WTC11 (cell line): ENCODE measurements at regions not wholly inside any gene's neighbourhood (a gene's known extent, or its start where the extent isn't known, plus 50 kb on each side); places are given as distances from the start of the nearest gene placed in this dataset.
A peak's percentile ranks its signal among the peaks of the same experiment; 100 is the strongest.

Experiments
- ATAC-seq: fragments of 200-7000 bp; cut with Tn5 transposase; 2 replicates; pipeline ENCODE4 v1.10.0; 2021; ENCODE audit warnings: mild to moderate bottlenecking, moderate library complexity
- CTCF ChIA-PET: fragments of 300-600 bp; sonication (Branson Sonifier 250); formaldehyde crosslinking; loops from one replicate; lab custom pipeline; 2021; ENCODE audit warnings: antibody characterized with exemption; lab: Charles Lee
- POLR2A ChIA-PET: fragments of 350-600 bp; sonication (Branson Sonifier 250); formaldehyde crosslinking; loops from one replicate; lab custom pipeline; 2021; ENCODE audit warnings: antibody characterized with exemption; lab: Charles Lee
- DNase-seq: peaks from one replicate; pipeline ENCODE4 v3.0.0; 2021; ENCODE audit warnings: low spot score
- H3K27ac Mint-ChIP-seq: 2 replicates; pipeline ENCODE4 v1.8.0; 2021; ENCODE audit warnings: mixed read lengths
- H3K27me3 Mint-ChIP-seq: 2 replicates; pipeline ENCODE4 v1.8.0; 2021; ENCODE audit warnings: low read depth, mild to moderate bottlenecking, moderate library complexity, mixed read lengths
- H3K36me3 Mint-ChIP-seq: 2 replicates; pipeline ENCODE4 v1.8.0; 2021; ENCODE audit warnings: mixed read lengths
- H3K4me1 Mint-ChIP-seq: 2 replicates; pipeline ENCODE4 v1.8.0; 2022; ENCODE audit warnings: mixed read lengths
- H3K4me3 Mint-ChIP-seq: 2 replicates; pipeline ENCODE4 v1.8.0; 2021; ENCODE audit warnings: mild to moderate bottlenecking, moderate library complexity, mixed read lengths
- H3K9me3 Mint-ChIP-seq: 2 replicates; pipeline ENCODE4 v1.8.0; 2021; ENCODE audit warnings: mixed read lengths
- CBFB ChIP-seq: sonication (generic); formaldehyde crosslinking; IDR thresholded peaks from 2 replicates; pipeline ENCODE4 v1.8.1; 2022; ENCODE audit warnings: mild to moderate bottlenecking, low read depth, missing genetic modification reagents
- E2F1 ChIP-seq: sonication (generic); formaldehyde crosslinking; IDR thresholded peaks from 2 replicates; pipeline ENCODE4 v1.8.0; 2022; ENCODE audit warnings: mild to moderate bottlenecking, missing genetic modification reagents
- EMX1 ChIP-seq: fragments of 250-450 bp; sonication (Bioruptor Pico); IDR thresholded peaks from 2 replicates; pipeline ENCODE4 v1.8.0; 2021; ENCODE audit warnings: mild to moderate bottlenecking
- FOXJ3 ChIP-seq: sonication (generic); formaldehyde crosslinking; IDR thresholded peaks from 2 replicates; pipeline ENCODE4 v1.9.0; 2021; ENCODE audit warnings: missing genetic modification reagents, mild to moderate bottlenecking, borderline replicate concordance
- GABPB1 ChIP-seq: sonication (generic); formaldehyde crosslinking; IDR thresholded peaks from 2 replicates; pipeline ENCODE4 v1.8.1; 2023; ENCODE audit warnings: mild to moderate bottlenecking, missing genetic modification reagents
- GTF2I ChIP-seq: fragments of 250-450 bp; sonication (Bioruptor Pico); conservative IDR thresholded peaks from 2 replicates; pipeline ENCODE4 v1.4.0; 2021; ENCODE audit warnings: mild to moderate bottlenecking
- JUN ChIP-seq: sonication (generic); formaldehyde crosslinking; IDR thresholded peaks from 2 replicates; pipeline ENCODE4 v1.8.0; 2023; ENCODE audit warnings: mild to moderate bottlenecking, missing genetic modification reagents
- MXD4 ChIP-seq: fragments of 250-450 bp; sonication (Bioruptor Pico); IDR thresholded peaks from 2 replicates; pipeline ENCODE4 v1.8.0; 2021; ENCODE audit warnings: mild to moderate bottlenecking, moderate library complexity, borderline replicate concordance
- PRRX2 ChIP-seq: fragments of 250-450 bp; sonication (Bioruptor Pico); IDR thresholded peaks from 2 replicates; pipeline ENCODE4 v1.8.0; 2021; ENCODE audit warnings: mild to moderate bottlenecking
- SMAD4 ChIP-seq: sonication (generic); formaldehyde crosslinking; IDR thresholded peaks from 2 replicates; pipeline ENCODE4 v1.8.0; 2022; ENCODE audit warnings: mild to moderate bottlenecking, missing genetic modification reagents
- SOX15 ChIP-seq: fragments of 250-450 bp; sonication (Bioruptor Pico); IDR thresholded peaks from 2 replicates; pipeline ENCODE4 v1.9.0; 2021; ENCODE audit warnings: mild to moderate bottlenecking
- TCF7 ChIP-seq: sonication (generic); formaldehyde crosslinking; IDR thresholded peaks from 2 replicates; pipeline ENCODE4 v1.8.0; 2022; ENCODE audit warnings: mild to moderate bottlenecking, low read depth, missing genetic modification reagents, moderate library complexity
- TEAD1 ChIP-seq: sonication (generic); formaldehyde crosslinking; IDR thresholded peaks from 2 replicates; pipeline ENCODE4 v1.8.0; 2022; ENCODE audit warnings: mild to moderate bottlenecking, missing genetic modification reagents
- TEAD4 ChIP-seq: sonication (generic); formaldehyde crosslinking; IDR thresholded peaks from 2 replicates; pipeline ENCODE4 v1.8.0; 2022; ENCODE audit warnings: mild to moderate bottlenecking, missing genetic modification reagents
- ZMAT4 ChIP-seq: fragments of 250-450 bp; sonication (Bioruptor Pico); IDR thresholded peaks from 2 replicates; pipeline ENCODE4 v1.9.0; 2021; ENCODE audit warnings: mild to moderate bottlenecking
- ZNF219 ChIP-seq: sonication (generic); formaldehyde crosslinking; IDR thresholded peaks from 2 replicates; pipeline ENCODE4 v1.8.0; 2023; ENCODE audit warnings: missing genetic modification reagents, mild to moderate bottlenecking, borderline replicate concordance
- ZNF232 ChIP-seq: sonication (generic); formaldehyde crosslinking; IDR thresholded peaks from 2 replicates; pipeline ENCODE4 v1.8.0; 2022; ENCODE audit warnings: mild to moderate bottlenecking, missing genetic modification reagents
- ZNF281 ChIP-seq: sonication (generic); formaldehyde crosslinking; IDR thresholded peaks from 2 replicates; pipeline ENCODE4 v1.8.0; 2023; ENCODE audit warnings: mild to moderate bottlenecking, missing genetic modification reagents
- TF ChIP-seq, protein P1 (sequence below): sonication (generic); formaldehyde crosslinking; IDR thresholded peaks from 2 replicates; pipeline ENCODE4 v1.8.1; 2023; ENCODE audit warnings: mild to moderate bottlenecking, moderate library complexity, missing genetic modification reagents
- TF ChIP-seq, protein P2 (sequence below): sonication (generic); formaldehyde crosslinking; IDR thresholded peaks from 2 replicates; pipeline ENCODE4 v1.8.0; 2023; ENCODE audit warnings: missing genetic modification reagents
- TF ChIP-seq, protein P3 (sequence below): sonication (generic); formaldehyde crosslinking; IDR thresholded peaks from 2 replicates; pipeline ENCODE4 v1.8.0; 2022; ENCODE audit warnings: mild to moderate bottlenecking, missing genetic modification reagents
- TF ChIP-seq, protein P4 (sequence below): sonication (generic); formaldehyde crosslinking; IDR thresholded peaks from 2 replicates; pipeline ENCODE4 v1.8.0; 2022; ENCODE audit warnings: mild to moderate bottlenecking, missing genetic modification reagents

DNA sequence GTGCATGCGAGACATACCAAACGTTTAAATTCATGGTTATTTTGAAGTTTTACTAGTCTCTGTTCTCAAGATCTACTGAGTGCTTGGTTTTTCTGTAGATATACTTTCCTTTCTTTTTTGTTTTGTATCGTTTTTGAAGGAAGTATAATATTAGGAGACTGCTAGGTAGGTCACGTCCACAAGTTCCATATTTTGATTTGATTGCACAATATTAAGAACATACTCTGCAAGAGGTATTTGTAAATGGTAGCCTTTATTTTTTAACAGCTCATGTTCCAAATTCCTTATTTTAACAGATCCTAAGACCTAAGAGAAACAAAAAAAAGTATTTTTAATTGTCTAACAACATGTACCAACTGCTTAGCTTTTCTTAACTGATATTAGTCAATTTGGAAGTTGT is 156.7 kb downstream of the SERPINI1 start (continued):
- TF ChIP-seq, protein P1, sequence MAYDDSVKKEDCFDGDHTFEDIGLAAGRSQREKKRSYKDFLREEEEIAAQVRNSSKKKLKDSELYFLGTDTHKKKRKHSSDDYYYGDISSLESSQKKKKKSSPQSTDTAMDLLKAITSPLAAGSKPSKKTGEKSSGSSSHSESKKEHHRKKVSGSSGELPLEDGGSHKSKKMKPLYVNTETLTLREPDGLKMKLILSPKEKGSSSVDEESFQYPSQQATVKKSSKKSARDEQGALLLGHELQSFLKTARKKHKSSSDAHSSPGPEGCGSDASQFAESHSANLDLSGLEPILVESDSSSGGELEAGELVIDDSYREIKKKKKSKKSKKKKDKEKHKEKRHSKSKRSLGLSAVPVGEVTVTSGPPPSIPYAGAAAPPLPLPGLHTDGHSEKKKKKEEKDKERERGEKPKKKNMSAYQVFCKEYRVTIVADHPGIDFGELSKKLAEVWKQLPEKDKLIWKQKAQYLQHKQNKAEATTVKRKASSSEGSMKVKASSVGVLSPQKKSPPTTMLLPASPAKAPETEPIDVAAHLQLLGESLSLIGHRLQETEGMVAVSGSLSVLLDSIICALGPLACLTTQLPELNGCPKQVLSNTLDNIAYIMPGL (CRISPR knock-in tag): no peak
- no peak for TF ChIP-seq SOX15 (CRISPR knock-in tag)
- TF ChIP-seq, protein P2, sequence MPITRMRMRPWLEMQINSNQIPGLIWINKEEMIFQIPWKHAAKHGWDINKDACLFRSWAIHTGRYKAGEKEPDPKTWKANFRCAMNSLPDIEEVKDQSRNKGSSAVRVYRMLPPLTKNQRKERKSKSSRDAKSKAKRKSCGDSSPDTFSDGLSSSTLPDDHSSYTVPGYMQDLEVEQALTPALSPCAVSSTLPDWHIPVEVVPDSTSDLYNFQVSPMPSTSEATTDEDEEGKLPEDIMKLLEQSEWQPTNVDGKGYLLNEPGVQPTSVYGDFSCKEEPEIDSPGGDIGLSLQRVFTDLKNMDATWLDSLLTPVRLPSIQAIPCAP (CRISPR knock-in tag): no peak
- no peak for TF ChIP-seq E2F1 (CRISPR knock-in tag)
- TF ChIP-seq, all 79 proteins: peak for 0

DNA sequence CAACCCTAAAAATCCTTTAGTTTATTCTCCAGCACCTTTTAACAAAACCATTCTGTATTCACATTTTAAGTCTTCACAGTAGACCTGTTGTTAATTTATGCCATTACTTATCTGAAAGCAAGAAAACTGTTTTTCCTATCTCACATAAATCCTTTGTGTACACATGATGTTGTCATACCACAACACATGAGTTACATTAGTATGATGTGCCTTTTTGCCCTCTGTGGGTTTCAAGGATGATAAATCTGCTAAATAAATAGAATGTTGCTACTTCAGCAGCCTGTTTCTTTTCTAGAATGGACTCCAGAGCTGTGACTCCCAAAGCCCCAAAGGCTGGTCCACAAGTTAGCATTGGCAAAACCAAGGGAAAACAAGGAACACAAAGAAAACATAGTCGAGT is 151.6 kb downstream of the SERPINI1 start:
- H3K27ac Mint-ChIP-seq: no peak overlapping the region

GRCh38 chr3:167886690-167887089 is 151.2 kb downstream of the SERPINI1 start:
- H3K36me3 Mint-ChIP-seq: no peaks in the 10 kb centered on the region
- no peaks in the 10 kb centered on the region for H3K9me3 Mint-ChIP-seq
- DNase-seq (no peak), ATAC-seq (no peak)
- ChIA-PET CTCF (no interaction called here), POLR2A (no interaction called here)
- no peak overlapping the region for H3K27ac Mint-ChIP-seq
- H3K4me1 Mint-ChIP-seq: no peaks in the 10 kb centered on the region
- no peaks in the 10 kb centered on the region for H3K27me3 Mint-ChIP-seq
- peak; percentile 81 for TF ChIP-seq GABPB1 (CRISPR knock-in tag)
- no peak for TF ChIP-seq ZNF232 (CRISPR knock-in tag)
- no peak overlapping the region for H3K4me3 Mint-ChIP-seq

More for the DNA sequence above, 151.6 kb downstream of the SERPINI1 start:
- POLR2A ChIA-PET: no interaction called here
- Mint-ChIP-seq H3K27me3 (no peaks in the 10 kb centered on the region), H3K36me3 (no peaks in the 10 kb centered on the region), H3K9me3 (no peaks in the 10 kb centered on the region)
- CTCF ChIA-PET: no interaction called here
- ATAC-seq (no peak), DNase-seq (no peak)
- TF ChIP-seq ZMAT4: no peak
- no peak for TF ChIP-seq TEAD1
- no peak for TF ChIP-seq SOX15 (CRISPR knock-in tag)
- no peak for TF ChIP-seq CBFB
- TF ChIP-seq E2F1 (CRISPR knock-in tag): no peak
- TF ChIP-seq MXD4 (CRISPR knock-in tag): no peak
- no peak for TF ChIP-seq GTF2I
- no peak for TF ChIP-seq FOXJ3 (CRISPR knock-in tag)
- TF ChIP-seq EMX1 (CRISPR knock-in tag): no peak
- no peak for TF ChIP-seq SMAD4 (CRISPR knock-in tag)
- TF ChIP-seq, protein P3, sequence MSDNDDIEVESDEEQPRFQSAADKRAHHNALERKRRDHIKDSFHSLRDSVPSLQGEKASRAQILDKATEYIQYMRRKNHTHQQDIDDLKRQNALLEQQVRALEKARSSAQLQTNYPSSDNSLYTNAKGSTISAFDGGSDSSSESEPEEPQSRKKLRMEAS (CRISPR knock-in tag): no peak
- TF ChIP-seq, all 79 proteins: peak for 0
- Mint-ChIP-seq H3K4me3 (no peak overlapping the region), H3K4me1 (no peaks in the 10 kb centered on the region)

DNA sequence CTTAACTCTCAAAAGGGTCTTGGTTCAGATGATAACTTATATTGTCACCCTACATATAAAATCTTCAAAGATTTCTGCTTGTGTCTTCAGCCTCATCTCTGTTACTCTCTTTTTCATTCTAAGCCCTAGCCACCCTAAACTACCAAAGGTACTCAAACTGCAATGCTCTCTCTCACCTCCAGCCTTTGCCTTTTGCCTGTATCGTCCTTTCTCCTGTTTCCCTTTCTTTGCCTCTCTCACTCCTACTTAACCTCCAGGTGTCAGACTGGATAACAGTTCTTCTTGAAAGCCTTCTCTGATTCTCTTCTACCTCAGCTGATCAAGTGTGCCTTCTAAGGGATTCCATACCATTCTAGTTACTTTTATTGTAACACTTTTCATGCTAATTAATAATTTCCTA is 149.8 kb downstream of the SERPINI1 start:
- Mint-ChIP-seq H3K36me3 (no peaks in the 10 kb centered on the region), H3K27me3 (no peaks in the 10 kb centered on the region), H3K4me3 (no peak overlapping the region), H3K4me1 (no peaks in the 10 kb centered on the region), H3K27ac (no peak overlapping the region; the same call in 1 of the 2 replicates), H3K9me3 (no peaks in the 10 kb centered on the region)
- TF ChIP-seq PRRX2 (CRISPR knock-in tag) (no peak), JUN (CRISPR knock-in tag) (no peak), ZNF281 (CRISPR knock-in tag) (no peak), ZNF219 (no peak), SMAD4 (CRISPR knock-in tag) (no peak), TEAD4 (CRISPR knock-in tag) (no peak), TCF7 (no peak)
- TF ChIP-seq, protein P4, sequence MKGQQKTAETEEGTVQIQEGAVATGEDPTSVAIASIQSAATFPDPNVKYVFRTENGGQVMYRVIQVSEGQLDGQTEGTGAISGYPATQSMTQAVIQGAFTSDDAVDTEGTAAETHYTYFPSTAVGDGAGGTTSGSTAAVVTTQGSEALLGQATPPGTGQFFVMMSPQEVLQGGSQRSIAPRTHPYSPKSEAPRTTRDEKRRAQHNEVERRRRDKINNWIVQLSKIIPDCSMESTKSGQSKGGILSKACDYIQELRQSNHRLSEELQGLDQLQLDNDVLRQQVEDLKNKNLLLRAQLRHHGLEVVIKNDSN (CRISPR knock-in tag): no peak
- CTCF ChIA-PET: interaction anchor here (2.5 kb wide), 1 partner anchor 155 kb away, joined by 6 read pairs; no protein-coding TSS in a partner anchor
- DNase-seq: no peak
- POLR2A ChIA-PET: no interaction called here
- peak; percentile 97 for ATAC-seq
